ENCODE measurements at regions not wholly inside any gene's neighbourhood (a gene's known extent, or its start where the extent isn't known, plus 50 kb on each side); places are given as distances from the start of the nearest gene placed in this dataset.

GRCh38 chr18:10055125-10055750 lies 141.4 kb downstream of the VAPA start:
- TF ChIP-seq EP300 (IDR thresholded peaks at IDR 0.05; ENCODE audit: borderline replicate concordance), result no peak
- no peak for TF ChIP-seq TCF12 (IDR thresholded peaks at IDR 0.05; ENCODE audit: low read depth)
- no peak for TF ChIP-seq REST (IDR thresholded peaks at IDR 0.05; ENCODE audit: low read depth)
- no peak for TF ChIP-seq EGR1 (IDR thresholded peaks at IDR 0.05)
- TF ChIP-seq CREB1 (IDR thresholded peaks at IDR 0.05; ENCODE audit: low read depth), result no peak
- no peak for TF ChIP-seq CEBPB (IDR thresholded peaks at IDR 0.05)
- no peak for TF ChIP-seq MAX (IDR thresholded peaks at IDR 0.05)
- TF ChIP-seq TEAD4 (IDR thresholded peaks at IDR 0.05), result no peak
- no peak for TF ChIP-seq ZBTB7A (IDR thresholded peaks at IDR 0.05; ENCODE audit: low read depth)
- TF ChIP-seq RAD21 (IDR thresholded peaks at IDR 0.05; ENCODE audit: low read depth), result no peak
- no peak for TF ChIP-seq USF1 (IDR thresholded peaks at IDR 0.05)

- TF ChIP-seq REST (IDR thresholded peaks at IDR 0.05; ENCODE audit: low read depth) (no peak), CREB1 (IDR thresholded peaks at IDR 0.05; ENCODE audit: low read depth) (no peak), TAF1 (IDR thresholded peaks at IDR 0.05; ENCODE audit: low read depth) (no peak), RAD21 (IDR thresholded peaks at IDR 0.05; ENCODE audit: low read depth) (no peak), TCF12 (IDR thresholded peaks at IDR 0.05; ENCODE audit: low read depth) (no peak), ZBTB7A (IDR thresholded peaks at IDR 0.05; ENCODE audit: low read depth) (no peak), TEAD4 (IDR thresholded peaks at IDR 0.05) (no peak), MAX (IDR thresholded peaks at IDR 0.05) (no peak), FOXM1 (IDR thresholded peaks at IDR 0.05; ENCODE audit: borderline replicate concordance, low read depth) (no peak)
Measured at GRCh38 chr18:10056506-10056905, 142.7 kb downstream of the VAPA start.

- no peak for TF ChIP-seq TEAD4 (IDR thresholded peaks at IDR 0.05)
- TF ChIP-seq EGR1 (IDR thresholded peaks at IDR 0.05), result no peak
- no peak for TF ChIP-seq EP300 (IDR thresholded peaks at IDR 0.05; ENCODE audit: borderline replicate concordance)
- no peak for TF ChIP-seq USF1 (IDR thresholded peaks at IDR 0.05)
- TF ChIP-seq TAF1 (IDR thresholded peaks at IDR 0.05; ENCODE audit: low read depth), result no peak
- no peak for TF ChIP-seq YY1 (IDR thresholded peaks at IDR 0.05; ENCODE audit: low read depth)
- TF ChIP-seq REST (IDR thresholded peaks at IDR 0.05; ENCODE audit: low read depth), result no peak
- no peak for TF ChIP-seq MAX (IDR thresholded peaks at IDR 0.05)
- no peak for TF ChIP-seq TCF12 (IDR thresholded peaks at IDR 0.05; ENCODE audit: low read depth)
- no peak for TF ChIP-seq CREB1 (IDR thresholded peaks at IDR 0.05; ENCODE audit: low read depth)
- no peak for TF ChIP-seq NFIC (IDR thresholded peaks at IDR 0.05)
Measured at GRCh38 chr18:10057401-10057893, 143.6 kb downstream of the VAPA start.

- TF ChIP-seq REST (IDR thresholded peaks at IDR 0.05; ENCODE audit: low read depth), result no peak
- no peak for TF ChIP-seq RAD21 (IDR thresholded peaks at IDR 0.05; ENCODE audit: low read depth)
- no peak for TF ChIP-seq ZBTB7A (IDR thresholded peaks at IDR 0.05; ENCODE audit: low read depth)
- no peak for TF ChIP-seq TCF12 (IDR thresholded peaks at IDR 0.05; ENCODE audit: low read depth)
- TF ChIP-seq TAF1 (IDR thresholded peaks at IDR 0.05; ENCODE audit: low read depth), result no peak
- TF ChIP-seq NFIC (IDR thresholded peaks at IDR 0.05), result peak; percentile 31; the same call in 1 of the 2 replicates
- TF ChIP-seq FOXM1 (IDR thresholded peaks at IDR 0.05; ENCODE audit: borderline replicate concordance, low read depth), result no peak
- TF ChIP-seq MAX (IDR thresholded peaks at IDR 0.05), result no peak
- TF ChIP-seq CREB1 (IDR thresholded peaks at IDR 0.05; ENCODE audit: low read depth), result no peak
- TF ChIP-seq TEAD4 (IDR thresholded peaks at IDR 0.05), result peak; percentile 41; the same call in 1 of the 2 replicates
Measured at GRCh38 chr18:10057894-10058791, 144.3 kb downstream of the VAPA start.

Measured in Ishikawa (cell line).